ENCODE measurements at regions not wholly inside any gene's neighbourhood (a gene's known extent, or its start where the extent isn't known, plus 50 kb on each side); places are given as distances from the start of the nearest gene placed in this dataset.

DNA sequence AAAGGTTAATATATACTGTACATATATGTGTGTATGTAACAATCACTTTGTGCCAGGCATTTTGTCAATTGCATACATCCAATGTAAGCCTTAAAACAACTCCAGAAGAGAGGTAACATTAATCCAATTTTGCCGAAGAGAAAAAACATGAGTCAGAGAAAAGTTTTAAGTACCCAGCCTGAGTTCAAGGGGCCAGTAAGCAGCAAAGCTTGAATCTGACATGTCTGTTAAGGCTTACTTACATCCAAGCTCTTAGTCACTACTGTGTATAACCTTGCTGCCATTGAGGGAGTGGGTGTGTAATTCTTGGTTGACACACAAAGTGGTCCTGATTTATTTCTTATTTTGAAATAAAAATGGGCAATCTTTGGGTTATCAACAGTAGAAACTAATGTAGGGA is 360.4 kb upstream of the LYPLAL1 start:
- TF ChIP-seq, protein P1, sequence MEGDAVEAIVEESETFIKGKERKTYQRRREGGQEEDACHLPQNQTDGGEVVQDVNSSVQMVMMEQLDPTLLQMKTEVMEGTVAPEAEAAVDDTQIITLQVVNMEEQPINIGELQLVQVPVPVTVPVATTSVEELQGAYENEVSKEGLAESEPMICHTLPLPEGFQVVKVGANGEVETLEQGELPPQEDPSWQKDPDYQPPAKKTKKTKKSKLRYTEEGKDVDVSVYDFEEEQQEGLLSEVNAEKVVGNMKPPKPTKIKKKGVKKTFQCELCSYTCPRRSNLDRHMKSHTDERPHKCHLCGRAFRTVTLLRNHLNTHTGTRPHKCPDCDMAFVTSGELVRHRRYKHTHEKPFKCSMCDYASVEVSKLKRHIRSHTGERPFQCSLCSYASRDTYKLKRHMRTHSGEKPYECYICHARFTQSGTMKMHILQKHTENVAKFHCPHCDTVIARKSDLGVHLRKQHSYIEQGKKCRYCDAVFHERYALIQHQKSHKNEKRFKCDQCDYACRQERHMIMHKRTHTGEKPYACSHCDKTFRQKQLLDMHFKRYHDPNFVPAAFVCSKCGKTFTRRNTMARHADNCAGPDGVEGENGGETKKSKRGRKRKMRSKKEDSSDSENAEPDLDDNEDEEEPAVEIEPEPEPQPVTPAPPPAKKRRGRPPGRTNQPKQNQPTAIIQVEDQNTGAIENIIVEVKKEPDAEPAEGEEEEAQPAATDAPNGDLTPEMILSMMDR (conservative IDR thresholded peaks at IDR 0.05 in 1 of 2, IDR thresholded peaks at IDR 0.05 in 1 of 2; ENCODE audit: low read depth in 1 of 2, low read length in 2 of 2): no peak
- TF ChIP-seq EZH2 (IDR thresholded peaks at IDR 0.05; ENCODE audit: low read length, missing control alignments): no peak
